HG02798 (cell line): ENCODE measurements at regions not wholly inside any gene's neighbourhood (a gene's known extent, or its start where the extent isn't known, plus 50 kb on each side); places are given as distances from the start of the nearest gene placed in this dataset.
A peak's percentile ranks its signal among the peaks of the same experiment; 100 is the strongest.
"Not testable (repeated sequence)": the region's sequence is repeated elsewhere in the genome, so short reads cannot be mapped to it uniquely, and the experiment has no call there.

Source experiments
- ATAC-seq: cut with Tn5 transposase; IDR thresholded peaks from one replicate; pipeline ENCODE4 v1.9.1; 2021; ENCODE audit warnings: mild to moderate bottlenecking; ENCODE audit not compliant: unreplicated experiment, poor library complexity

- ATAC-seq, result no peak
Measured at GRCh38 chr16:52976539-52977167, 76.0 kb downstream of the CHD9NB start.

- ATAC-seq, result no peak
Measured at GRCh38 chr16:52967744-52968143, 85.0 kb downstream of the CHD9NB start.

GRCh38 chr16:52964290-52964689, 88.4 kb downstream of the CHD9NB start:
- ATAC-seq, result no peak

- ATAC-seq, result no peak
Measured at GRCh38 chr16:52963855-52964242, 88.8 kb downstream of the CHD9NB start.

- no peak for ATAC-seq
Measured at GRCh38 chr16:52963212-52963854, 89.4 kb downstream of the CHD9NB start.

- no peak for ATAC-seq
Measured at GRCh38 chr16:52958951-52959350, 93.7 kb downstream of the CHD9NB start.

- no peak for ATAC-seq
Measured at GRCh38 chr16:52957199-52957598, 95.5 kb downstream of the CHD9NB start.

- no peak for ATAC-seq
Measured at GRCh38 chr16:52956044-52956443, 96.7 kb downstream of the CHD9NB start.

GRCh38 chr16:52953215-52953614, 99.5 kb downstream of the CHD9NB start:
- no peak for ATAC-seq

GRCh38 chr16:52948946-52949345, 103.8 kb downstream of the CHD9NB start:
- ATAC-seq, result no peak

GRCh38 chr16:52932321-52932720, 120.4 kb downstream of the CHD9NB start:
- no peak for ATAC-seq

- no peak for ATAC-seq
Measured at GRCh38 chr16:52929478-52930400, 123.0 kb downstream of the CHD9NB start.

- ATAC-seq, result no peak
Measured at GRCh38 chr16:52928955-52929354, 123.7 kb downstream of the CHD9NB start.

- no peak for ATAC-seq
Measured at GRCh38 chr16:52925143-52925542, 127.6 kb downstream of the CHD9NB start.

GRCh38 chr16:52924162-52924561, 128.5 kb downstream of the CHD9NB start:
- ATAC-seq, result no peak

- no peak for ATAC-seq
Measured at GRCh38 chr16:52921104-52921503, 131.6 kb downstream of the CHD9NB start.

GRCh38 chr16:52920331-52920730, 132.4 kb downstream of the CHD9NB start:
- no peak for ATAC-seq

- ATAC-seq, result no peak
Measured at GRCh38 chr16:52914428-52914827, 138.3 kb downstream of the CHD9NB start.

- peak; percentile 68 for ATAC-seq
Measured at GRCh38 chr16:52912565-52913173, 140.0 kb downstream of the CHD9NB start.

GRCh38 chr16:52908057-52908456, 144.6 kb downstream of the CHD9NB start:
- not testable (repeated sequence) for ATAC-seq

- no peak for ATAC-seq
Measured at GRCh38 chr16:52906281-52906680, 146.4 kb downstream of the CHD9NB start.
